K562 (cell line): ENCODE measurements at regions not wholly inside any gene's neighbourhood (a gene's known extent, or its start where the extent isn't known, plus 50 kb on each side); places are given as distances from the start of the nearest gene placed in this dataset.

ENCODE experiments used
- ATAC-seq: fragments of 200-7000 bp; cut with Tn5 transposase; 3 replicates; pipeline ENCODE4 v1.9.1; 2020; ENCODE audit warnings: moderate library complexity
- BruUV-seq: library from RNA; stranded (reverse); fragments of 400-500 nt; replicated peaks from 2 replicates; lab custom pipeline; 2021; lab: Mats Ljungman, UMichigan
- CTCF ChIA-PET: fragments of 300-600 bp; formaldehyde crosslinking; extraction: SDS; loops from one replicate; lab custom pipeline; 2021; ENCODE audit warnings: low intra/inter-chr PET ratio; lab: Yijun Ruan, JAX
- POLR2A ChIA-PET: fragments of 300-600, 350-650 bp; sonication (Branson Sonifier 250); formaldehyde crosslinking; extraction: SDS; loops from one replicate; lab custom pipeline; 2021; ENCODE audit warnings: antibody characterized with exemption, inconsistent platforms; lab: Yijun Ruan, JAX
- DNase-seq, 4 experiments: peaks; one replicate each; pipeline versions ENCODE4 v3.0.0 to v3.0.0-alpha.2; 2011 to 2018; ENCODE audit warnings: low spot score in 3 of 4, mixed read lengths in 3 of 4; ENCODE audit errors: extremely low read depth in 1 of 4
- FAIRE-seq: peaks from 2 replicates; lab custom pipeline; 2011; peaks lifted over from hg19 to GRCh38; lab: Jason Lieb, UNC
- H2AFZ ChIP-seq: 2 replicates; pipeline ENCODE4 v1.6.0; 2011; ENCODE audit warnings: low read depth, low read length, control low read depth, inconsistent platforms
- H3K27ac ChIP-seq: fragments of 200-600 bp; 3 replicates; pipeline ENCODE4 v1.8.0; 2011; ENCODE audit warnings: low read depth, mild to moderate bottlenecking, control low read depth, inconsistent platforms, low read length, moderate library complexity, mixed read lengths; ENCODE audit errors: extremely low read depth
- H3K27me3 ChIP-seq, 2 experiments: fragments of 300-600 bp in 1 of 2; 2 replicates in 1 of 2; 3 replicates in 1 of 2; pipeline versions ENCODE4 v1.6.0 to v1.8.0; 2011; ENCODE audit warnings: inconsistent platforms in 2 of 2, low read length in 2 of 2, mild to moderate bottlenecking in 1 of 2, mixed read lengths in 1 of 2, moderate library complexity in 1 of 2; ENCODE audit not compliant: control insufficient read depth in 2 of 2, insufficient read depth in 2 of 2
- H3K36me3 ChIP-seq: fragments of 300-600 bp; 3 replicates; pipeline ENCODE4 v1.8.0; 2011; ENCODE audit warnings: mild to moderate bottlenecking, low read length, inconsistent platforms; ENCODE audit not compliant: control insufficient read depth, insufficient read depth
- H3K4me1 ChIP-seq, 2 experiments: fragments of 200-600 bp in 1 of 2; replicated peaks in 1 of 2; 2 replicates in 1 of 2; 3 replicates in 1 of 2; pipeline versions ENCODE4 v1.5.1 to v1.8.0; 2011; ENCODE audit warnings: inconsistent platforms in 2 of 2, low read length in 2 of 2, mild to moderate bottlenecking in 1 of 2, mixed read lengths in 1 of 2, moderate library complexity in 1 of 2; ENCODE audit not compliant: control insufficient read depth in 2 of 2, insufficient read depth in 2 of 2
- H3K4me2 ChIP-seq: 2 replicates; pipeline ENCODE4 v1.6.1; 2011; ENCODE audit warnings: low read length, control low read depth, inconsistent platforms, mixed read lengths; ENCODE audit not compliant: insufficient read depth
- H3K4me3 ChIP-seq: fragments of 200-600 bp; sonication (generic), shearing (Covaris generic); 2 replicates; pipeline ENCODE4 v1.5.1; 2016; ENCODE audit warnings: control low read depth, inconsistent platforms
- H3K79me2 ChIP-seq: fragments of 200-600 bp; 3 replicates; pipeline ENCODE4 v1.8.0; 2011; ENCODE audit warnings: low read length, inconsistent platforms; ENCODE audit not compliant: control insufficient read depth, insufficient read depth
- H3K9ac ChIP-seq, 2 experiments: 2 replicates each; pipeline versions ENCODE4 v1.6.0 to v1.6.1; 2011; ENCODE audit warnings: low read depth in 2 of 2, low read length in 2 of 2, control low read depth in 1 of 2, inconsistent platforms in 1 of 2, mild to moderate bottlenecking in 1 of 2, mixed read lengths in 1 of 2; ENCODE audit not compliant: insufficient read depth in 1 of 2
- H3K9me1 ChIP-seq: one replicate; pipeline ENCODE4 v1.6.0; 2011; ENCODE audit warnings: inconsistent platforms, mild to moderate bottlenecking, low read length, moderate library complexity; ENCODE audit not compliant: control insufficient read depth, insufficient read depth
- H3K9me3 ChIP-seq: replicated peaks from 2 replicates; pipeline ENCODE4 v1.5.1; 2011; ENCODE audit warnings: low read depth, low read length, inconsistent platforms; ENCODE audit not compliant: control insufficient read depth, insufficient read depth
- H4K20me1 ChIP-seq: replicated peaks from 2 replicates; pipeline ENCODE4 v1.6.1; 2011; ENCODE audit warnings: low read length, inconsistent platforms, mixed read lengths; ENCODE audit not compliant: control insufficient read depth, insufficient read depth
- CREM ChIP-seq: IDR thresholded peaks from 2 replicates; pipeline ENCODE4 v1.6.1; 2014; ENCODE audit warnings: antibody characterized with exemption, low read depth
- NFIC ChIP-seq: fragments of 450-650 bp; IDR thresholded peaks from 2 replicates; pipeline ENCODE4 v1.6.1; 2017; ENCODE audit warnings: mild to moderate bottlenecking, inconsistent platforms
- XRCC5 ChIP-seq: fragments of 200-400 bp; formaldehyde crosslinking; IDR thresholded peaks from 2 replicates; pipeline ENCODE4 v1.6.1; 2017; ENCODE audit warnings: low read depth, mild to moderate bottlenecking, low read length
- WGBS: fragments of 100-300 bp; shearing (Covaris generic); methylation state at CpG from one replicate; pipeline ENCODE4 v1.1.6; 2016; ENCODE audit warnings: low coverage, mixed read lengths; ENCODE audit not compliant: insufficient coverage; ENCODE audit errors: missing lambda C conversion rate; 5-methylcytosine and 5-hydroxymethylcytosine counted together
- in situ Hi-C: fragments of 300-500 bp; cut with MboI; formaldehyde crosslinking; loops from 4 replicates; pipeline ENCODE4 v1.15.0; 2018; ENCODE audit warnings: inconsistent platforms, mixed read lengths
- intact Hi-C: fragments of 100-400 bp; cut with micrococcal nuclease; formaldehyde crosslinking; loops from 2 replicates; pipeline ENCODE4 v1.14.2; 2022
- TF ChIP-seq, protein P1 (sequence below): sonication (generic); formaldehyde crosslinking; IDR thresholded peaks from 2 replicates; pipeline ENCODE4 v1.8.1; 2023; ENCODE audit warnings: missing genetic modification reagents, mild to moderate bottlenecking, borderline replicate concordance

DNA sequence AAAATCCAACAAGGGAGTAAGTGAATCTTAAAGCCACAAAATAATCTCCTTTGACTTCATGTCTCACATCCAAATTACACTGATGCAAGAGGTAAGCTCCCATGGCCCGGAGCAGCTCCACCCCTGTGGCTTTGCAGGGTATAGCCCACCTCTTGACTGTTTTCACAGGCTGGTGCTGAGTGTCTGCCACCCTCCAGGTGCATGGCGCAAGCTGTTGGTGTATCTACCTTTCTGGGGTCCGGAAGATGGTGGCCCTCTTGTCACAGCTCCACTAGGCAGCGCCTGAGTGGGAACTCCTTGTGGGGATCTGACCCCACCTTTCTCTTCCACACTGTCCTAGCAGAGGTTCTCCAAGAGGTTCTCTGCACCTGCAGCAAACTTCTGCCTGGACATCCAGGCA, 1051.1 kb upstream of the CDH6 start:
- H3K4me2 ChIP-seq, result no peak overlapping the region
- no peak for DNase-seq
- no peak for FAIRE-seq
- ChIA-PET POLR2A (no interaction called here), CTCF (no interaction called here)
- no TSS peak for BruUV-seq
- H3K9ac ChIP-seq, result no peak overlapping the region
- H3K9me3 ChIP-seq, result no peaks in the 10 kb centered on the region; the same call in 1 of the 2 replicates
- H3K27me3 ChIP-seq, result no peaks in the 10 kb centered on the region
- TF ChIP-seq CREM (no peak), NFIC (no peak), XRCC5 (no peak)
- TF ChIP-seq, protein P1, sequence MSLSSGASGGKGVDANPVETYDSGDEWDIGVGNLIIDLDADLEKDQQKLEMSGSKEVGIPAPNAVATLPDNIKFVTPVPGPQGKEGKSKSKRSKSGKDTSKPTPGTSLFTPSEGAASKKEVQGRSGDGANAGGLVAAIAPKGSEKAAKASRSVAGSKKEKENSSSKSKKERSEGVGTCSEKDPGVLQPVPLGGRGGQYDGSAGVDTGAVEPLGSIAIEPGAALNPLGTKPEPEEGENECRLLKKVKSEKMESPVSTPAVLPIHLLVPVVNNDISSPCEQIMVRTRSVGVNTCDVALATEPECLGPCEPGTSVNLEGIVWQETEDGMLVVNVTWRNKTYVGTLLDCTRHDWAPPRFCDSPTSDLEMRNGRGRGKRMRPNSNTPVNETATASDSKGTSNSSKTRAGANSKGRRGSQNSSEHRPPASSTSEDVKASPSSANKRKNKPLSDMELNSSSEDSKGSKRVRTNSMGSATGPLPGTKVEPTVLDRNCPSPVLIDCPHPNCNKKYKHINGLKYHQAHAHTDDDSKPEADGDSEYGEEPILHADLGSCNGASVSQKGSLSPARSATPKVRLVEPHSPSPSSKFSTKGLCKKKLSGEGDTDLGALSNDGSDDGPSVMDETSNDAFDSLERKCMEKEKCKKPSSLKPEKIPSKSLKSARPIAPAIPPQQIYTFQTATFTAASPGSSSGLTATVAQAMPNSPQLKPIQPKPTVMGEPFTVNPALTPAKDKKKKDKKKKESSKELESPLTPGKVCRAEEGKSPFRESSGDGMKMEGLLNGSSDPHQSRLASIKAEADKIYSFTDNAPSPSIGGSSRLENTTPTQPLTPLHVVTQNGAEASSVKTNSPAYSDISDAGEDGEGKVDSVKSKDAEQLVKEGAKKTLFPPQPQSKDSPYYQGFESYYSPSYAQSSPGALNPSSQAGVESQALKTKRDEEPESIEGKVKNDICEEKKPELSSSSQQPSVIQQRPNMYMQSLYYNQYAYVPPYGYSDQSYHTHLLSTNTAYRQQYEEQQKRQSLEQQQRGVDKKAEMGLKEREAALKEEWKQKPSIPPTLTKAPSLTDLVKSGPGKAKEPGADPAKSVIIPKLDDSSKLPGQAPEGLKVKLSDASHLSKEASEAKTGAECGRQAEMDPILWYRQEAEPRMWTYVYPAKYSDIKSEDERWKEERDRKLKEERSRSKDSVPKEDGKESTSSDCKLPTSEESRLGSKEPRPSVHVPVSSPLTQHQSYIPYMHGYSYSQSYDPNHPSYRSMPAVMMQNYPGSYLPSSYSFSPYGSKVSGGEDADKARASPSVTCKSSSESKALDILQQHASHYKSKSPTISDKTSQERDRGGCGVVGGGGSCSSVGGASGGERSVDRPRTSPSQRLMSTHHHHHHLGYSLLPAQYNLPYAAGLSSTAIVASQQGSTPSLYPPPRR (CRISPR knock-in tag), result no peak
- H3K4me1 ChIP-seq, result no peaks in the 10 kb centered on the region
- H3K27ac ChIP-seq, result no peak overlapping the region
- no peak overlapping the region for H2AFZ ChIP-seq
- in situ Hi-C loops (no loop called here), intact Hi-C loops (no loop called here)
- H3K9me1 ChIP-seq, result no peaks in the 10 kb centered on the region
- H4K20me1 ChIP-seq, result no peaks in the 10 kb centered on the region
- H3K4me3 ChIP-seq, result no peak overlapping the region
- 2% methylated on average over 4 of the region's 4 CpGs for WGBS
- no peak for ATAC-seq
- H3K36me3 ChIP-seq, result no peaks in the 10 kb centered on the region
- H3K79me2 ChIP-seq, result no peaks in the 10 kb centered on the region
